Hippocampal formation (tissue), 2 donors: ENCODE measurements at regions not wholly inside any gene's neighbourhood (a gene's known extent, or its start where the extent isn't known, plus 50 kb on each side); places are given as distances from the start of the nearest gene placed in this dataset.

ENCODE experiments used
- DNase-seq, 2 donors: peaks; one replicate each; lab custom pipeline; 2025; lab: John Stamatoyannopoulos, UW

DNA sequence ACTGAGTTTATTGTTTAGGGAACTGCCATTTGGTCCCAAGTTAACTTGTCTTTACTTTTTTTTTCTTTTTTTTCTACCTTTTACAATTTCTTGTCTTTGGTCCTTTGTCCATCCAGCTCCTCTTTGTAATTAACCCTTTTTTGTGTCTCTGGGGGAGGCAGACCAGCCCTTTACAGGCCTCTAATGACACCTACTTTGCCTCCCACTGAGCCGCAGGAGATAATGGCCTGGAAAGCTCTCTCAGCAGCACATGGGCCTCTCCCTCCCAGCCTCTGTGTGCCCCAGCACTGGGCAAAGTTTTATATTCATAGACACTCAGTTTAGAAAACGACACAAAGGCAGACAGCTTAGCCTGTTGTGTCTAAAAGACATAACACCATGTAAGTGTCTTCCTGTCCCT is 480.4 kb downstream of the SOX6 start:
- no peak for DNase-seq

DNA sequence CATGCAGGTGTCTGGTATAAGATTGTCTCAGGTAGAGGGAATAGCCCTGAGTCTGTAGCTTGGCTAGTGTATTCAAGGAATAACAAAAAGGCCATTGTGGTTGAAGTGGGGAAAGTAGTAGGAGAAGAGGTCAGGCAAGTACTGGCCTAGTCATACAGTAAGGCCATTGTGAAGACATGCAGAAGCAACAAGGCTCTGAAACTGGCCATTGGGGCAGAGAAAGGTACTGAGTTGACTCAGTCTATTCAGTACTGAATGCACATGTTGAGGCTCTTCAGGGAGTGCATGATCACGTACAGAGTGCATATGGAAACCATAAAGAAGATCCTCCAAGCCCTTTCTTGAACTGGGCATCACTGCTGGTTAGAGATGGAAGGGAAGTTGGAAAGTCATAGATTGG is 477.6 kb downstream of the SOX6 start:
- no peak for DNase-seq

DNA sequence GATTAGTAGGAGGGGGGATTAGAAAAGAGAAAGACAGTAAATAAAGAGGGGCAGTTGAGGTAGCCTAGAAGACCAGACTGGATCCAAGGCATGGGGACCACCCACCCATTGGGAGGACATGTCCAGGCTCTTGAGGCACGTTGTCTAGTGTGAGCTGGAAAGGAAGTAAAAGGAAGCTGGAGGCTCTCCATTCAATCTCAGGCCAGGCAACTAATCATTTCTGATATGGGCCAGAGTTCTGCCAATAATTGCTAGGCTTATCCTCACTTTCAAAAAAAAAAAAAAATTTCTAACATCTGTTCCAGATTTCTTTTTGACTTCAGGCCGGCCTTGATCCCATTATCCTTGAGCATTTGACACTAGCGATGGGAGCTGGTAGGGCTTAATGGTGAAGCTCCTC is 476.1 kb downstream of the SOX6 start:
- DNase-seq = no peak

DNA sequence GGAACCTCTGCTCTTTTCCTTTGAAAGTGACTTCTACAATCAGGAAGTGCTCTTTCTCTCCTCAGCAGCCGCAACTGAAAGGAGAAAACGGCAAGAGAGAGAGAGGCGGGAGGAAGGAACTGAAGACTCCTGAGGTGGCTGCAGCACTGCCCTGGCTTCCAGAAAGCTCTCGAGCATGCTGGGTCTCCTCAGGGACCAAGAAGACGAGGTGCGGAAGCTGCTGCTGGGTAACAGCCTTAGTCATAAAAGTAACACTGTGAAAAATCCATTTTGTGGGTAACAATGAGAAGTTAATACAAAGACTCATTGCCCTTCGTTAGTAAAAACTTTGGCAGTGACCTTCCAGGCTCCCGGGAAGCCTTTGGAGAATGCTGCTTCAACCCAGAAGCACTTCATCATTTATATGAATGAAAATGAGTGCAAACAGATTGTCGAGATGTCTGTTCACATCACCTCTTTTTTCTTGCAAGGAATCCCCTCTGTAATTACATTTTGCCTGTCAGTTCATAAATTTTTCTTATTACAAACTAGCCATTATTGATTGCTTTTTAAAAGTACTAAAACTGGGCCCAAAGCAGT is 473.4 kb downstream of the SOX6 start:
- DNase-seq = no peak

DNA sequence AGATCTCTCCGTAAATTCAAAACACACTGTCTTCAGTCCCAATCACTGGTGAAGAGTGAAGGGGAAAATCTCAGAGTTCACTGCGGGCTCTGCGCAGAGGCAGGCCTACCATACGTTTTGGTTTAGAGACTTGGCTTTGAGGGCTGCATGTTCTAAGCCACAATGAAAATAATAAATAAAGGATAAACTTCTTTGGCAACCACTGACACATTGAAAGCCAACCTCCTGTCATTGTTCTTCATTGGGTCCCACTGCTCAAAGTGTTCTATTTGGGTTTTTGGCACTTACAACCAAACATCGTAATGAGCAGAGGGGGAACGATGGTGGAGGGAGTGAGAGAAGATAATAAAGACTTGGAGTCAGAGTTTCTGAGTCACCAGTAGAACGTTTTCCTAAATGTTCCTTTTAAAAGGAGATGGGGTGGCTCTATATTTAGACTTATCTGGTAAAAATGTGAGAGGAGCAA is 472.9 kb downstream of the SOX6 start:
- no peak for DNase-seq

DNA sequence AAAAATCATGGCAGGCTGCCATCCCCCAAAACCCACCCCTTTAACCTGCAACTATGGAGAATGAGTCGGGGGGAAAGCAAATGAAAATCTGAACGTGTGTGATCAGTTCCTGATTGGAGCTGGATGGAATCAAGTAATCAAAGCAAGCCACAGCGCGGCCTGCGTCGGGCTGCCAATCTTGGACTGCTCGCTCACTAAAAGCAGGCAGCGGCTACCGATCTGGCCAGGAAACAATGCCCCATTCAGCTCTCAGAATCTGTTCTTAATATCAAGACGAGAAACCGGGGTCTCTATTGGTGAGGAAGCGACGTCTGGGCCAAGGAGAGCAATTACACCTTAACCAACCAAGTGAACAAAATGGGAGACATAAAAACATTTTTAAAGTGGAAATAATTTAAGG is 472.2 kb downstream of the SOX6 start:
- DNase-seq = no peak

DNA sequence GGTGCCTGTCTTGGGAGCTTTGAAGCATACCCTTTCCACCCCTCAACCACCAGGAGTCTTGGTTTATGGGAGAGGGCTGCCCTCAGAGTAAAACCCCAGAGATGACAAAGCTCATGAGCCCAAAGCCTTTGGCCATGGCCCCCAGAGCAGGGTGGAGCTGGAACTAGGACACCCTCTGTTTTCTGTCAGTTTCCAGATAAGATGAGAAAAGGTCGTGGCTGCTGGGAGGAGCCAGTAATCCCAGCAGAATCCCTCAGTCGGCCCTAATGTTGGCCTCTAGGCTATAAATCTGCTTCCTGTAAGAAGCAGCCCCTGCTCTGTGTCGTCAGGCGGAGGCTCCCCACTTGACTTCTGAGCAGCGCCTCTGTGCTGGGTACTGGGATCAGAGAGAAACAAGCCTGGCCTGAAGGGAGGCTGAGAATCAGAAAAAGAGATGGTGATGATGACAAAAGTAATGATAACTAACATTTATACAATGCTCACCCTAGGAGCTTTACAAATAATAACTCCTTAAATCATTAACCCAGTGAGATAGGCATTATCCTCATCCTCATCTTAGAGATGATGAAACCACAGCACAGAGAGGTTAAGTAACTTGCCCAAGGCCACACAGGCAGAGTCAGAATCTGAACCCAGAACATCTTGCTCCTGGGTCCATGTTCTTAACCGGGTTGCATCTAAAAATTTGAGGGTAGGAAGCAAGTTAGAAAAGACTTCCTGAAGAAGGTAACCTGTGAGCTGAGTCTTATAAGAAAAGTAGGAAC is 471.4 kb downstream of the SOX6 start:
- no peak for DNase-seq

DNA sequence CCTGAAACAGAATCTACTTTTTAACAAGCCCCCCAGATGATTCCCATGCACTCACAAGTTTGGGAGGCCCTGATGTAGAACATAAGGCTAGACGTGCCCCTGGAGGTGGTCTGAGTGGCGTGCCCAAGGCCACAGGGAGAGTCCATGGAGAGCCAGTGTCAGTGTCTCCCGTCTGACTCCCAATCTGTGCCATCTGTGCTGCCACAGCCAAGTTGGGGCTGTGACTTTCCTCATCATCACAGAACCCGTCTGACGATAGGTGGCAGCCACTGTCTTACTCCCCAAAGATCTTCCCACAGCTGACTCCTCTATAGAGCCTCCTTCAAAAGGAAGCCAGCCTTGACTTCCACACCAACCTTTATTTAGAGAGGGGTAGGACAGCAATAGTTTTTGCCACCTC is 470.5 kb downstream of the SOX6 start:
- no peak for DNase-seq

DNA sequence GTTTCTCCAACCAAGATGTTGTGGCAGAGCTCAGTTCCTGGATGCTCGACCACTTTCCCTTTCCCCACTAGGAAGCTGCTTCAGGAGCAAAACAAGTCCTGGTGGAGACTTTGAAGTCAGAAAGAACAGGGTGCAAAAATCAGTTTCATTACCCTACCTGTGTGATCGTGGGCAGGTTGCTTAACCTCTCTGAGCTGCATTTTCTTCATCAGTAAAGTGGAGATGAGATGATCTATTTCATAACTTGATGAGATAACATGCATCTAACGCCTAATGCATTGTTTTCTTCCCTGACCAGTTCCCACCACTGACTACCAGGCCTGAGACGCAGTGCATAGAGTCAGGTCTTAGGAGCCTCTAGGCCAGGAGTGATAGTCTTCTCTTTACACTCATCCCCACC is 470.0 kb downstream of the SOX6 start:
- DNase-seq = no peak

DNA sequence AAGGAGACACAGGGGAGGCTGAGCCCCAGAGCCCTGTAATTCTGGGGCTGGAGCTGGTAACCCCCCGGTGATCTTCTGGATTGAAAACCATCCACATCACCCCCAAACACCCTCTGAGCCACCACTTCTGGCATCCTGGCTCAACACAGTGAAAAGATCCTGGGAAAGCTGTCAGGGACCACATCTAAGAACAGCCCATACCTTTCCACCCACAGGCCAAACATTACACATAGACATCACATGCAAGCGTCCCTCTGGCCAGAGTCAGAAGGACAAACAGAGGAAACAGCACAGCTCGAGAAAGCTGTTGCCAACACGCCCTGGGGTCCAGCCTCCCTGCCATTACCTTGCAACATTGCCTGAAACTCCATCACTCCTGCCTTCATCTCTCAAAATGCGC is 469.5 kb downstream of the SOX6 start:
- no peak for DNase-seq

DNA sequence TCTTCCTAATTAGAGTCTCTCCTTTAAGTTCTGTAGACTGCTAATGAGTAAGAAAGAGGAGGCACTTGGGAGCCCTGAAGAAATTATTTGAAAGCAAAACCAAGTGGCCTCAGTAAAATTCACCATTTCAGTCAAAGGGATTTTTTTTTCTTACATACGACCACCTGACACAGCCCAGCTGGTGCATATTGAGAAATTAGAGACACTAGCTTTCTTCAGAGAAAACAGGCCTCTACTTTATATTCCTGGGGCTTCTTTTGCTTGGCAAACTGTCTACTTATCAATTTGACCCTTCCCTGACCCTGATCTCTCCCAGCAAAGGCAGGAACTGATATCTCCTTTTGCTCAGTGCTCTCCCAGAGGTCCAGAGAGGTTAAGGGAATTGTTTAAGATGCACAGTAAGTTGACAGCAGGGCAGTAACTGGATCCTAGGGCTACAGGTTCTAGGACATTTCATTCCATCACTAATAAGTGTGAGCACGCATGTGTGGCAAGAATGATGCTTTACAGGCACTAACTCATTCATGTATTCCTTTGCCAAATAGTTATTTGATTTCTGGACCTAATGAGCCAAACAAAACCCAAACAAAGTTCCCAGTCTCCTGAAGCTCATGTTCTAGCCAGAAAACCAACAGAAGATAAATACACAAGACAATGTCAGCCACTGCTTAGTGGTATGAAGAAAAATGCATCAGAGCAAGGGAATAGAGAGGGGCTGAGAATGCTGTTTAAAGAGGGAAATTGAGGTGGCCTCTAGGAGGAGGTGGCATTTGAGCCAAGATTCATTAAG is 467.6 kb downstream of the SOX6 start:
- DNase-seq = no peak

DNA sequence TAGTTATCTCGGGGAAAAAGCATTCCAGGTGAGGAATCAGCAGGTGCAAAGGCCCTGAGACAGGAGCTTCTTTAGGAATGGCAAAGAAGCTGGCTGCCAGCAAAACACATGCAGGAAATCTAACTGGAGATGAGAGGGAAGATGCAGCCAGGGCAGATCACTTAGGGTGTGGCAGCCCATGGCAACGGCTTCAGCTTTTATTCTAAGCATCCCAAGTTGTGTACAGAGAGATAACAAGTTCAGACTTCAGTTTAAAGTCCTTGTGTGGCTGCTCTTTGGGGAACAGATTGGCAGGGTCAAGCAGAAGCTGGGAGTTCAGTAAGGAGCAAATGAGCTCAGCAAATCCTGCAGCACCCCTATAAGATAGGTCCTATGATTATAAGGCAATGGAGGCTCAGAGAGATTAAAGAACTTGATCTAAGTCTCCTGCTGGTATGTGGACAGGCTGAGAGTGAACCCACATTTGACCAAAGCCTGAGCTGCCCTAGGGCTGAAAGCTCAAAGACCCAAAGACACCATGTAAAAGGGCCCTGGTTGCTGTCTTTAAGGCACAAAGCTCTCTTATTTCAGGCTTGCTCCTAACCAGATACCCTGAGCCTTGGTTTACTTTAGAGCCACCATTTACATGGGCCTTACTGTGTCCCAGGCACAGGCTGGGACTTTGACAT is 466.8 kb downstream of the SOX6 start:
- no peak for DNase-seq

DNA sequence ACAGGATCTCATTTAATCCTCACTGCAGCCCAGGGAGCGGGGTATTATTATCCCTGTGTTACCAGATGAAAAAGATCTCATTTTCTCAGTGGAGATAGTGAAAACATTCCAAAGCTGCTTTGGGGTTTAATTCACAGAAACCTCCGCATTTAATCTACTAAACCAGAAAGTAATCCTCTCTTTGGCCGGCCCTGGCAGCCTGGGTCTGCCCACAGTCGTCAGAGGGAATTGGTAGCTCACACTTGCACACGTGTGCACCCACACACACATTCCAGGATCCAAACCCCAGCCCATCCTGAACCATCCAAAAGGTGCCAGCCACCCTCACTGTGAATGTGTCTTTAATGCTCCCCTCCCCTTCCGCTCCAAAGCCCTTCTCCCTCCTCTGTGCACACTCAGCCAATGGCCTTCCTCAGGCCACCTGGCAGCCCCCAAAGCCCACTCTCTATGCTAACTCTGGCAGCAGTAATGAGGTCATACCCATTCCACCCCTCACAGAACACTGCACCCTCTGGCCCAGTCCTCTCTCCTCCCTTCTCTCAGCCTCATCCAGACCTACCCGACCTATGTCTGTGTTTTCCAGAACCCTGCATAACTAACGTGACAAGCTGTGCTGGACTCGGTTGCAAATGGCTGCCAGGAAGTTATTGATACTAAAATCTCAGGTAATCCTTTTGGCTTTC is 466.2 kb downstream of the SOX6 start:
- no peak for DNase-seq

DNA sequence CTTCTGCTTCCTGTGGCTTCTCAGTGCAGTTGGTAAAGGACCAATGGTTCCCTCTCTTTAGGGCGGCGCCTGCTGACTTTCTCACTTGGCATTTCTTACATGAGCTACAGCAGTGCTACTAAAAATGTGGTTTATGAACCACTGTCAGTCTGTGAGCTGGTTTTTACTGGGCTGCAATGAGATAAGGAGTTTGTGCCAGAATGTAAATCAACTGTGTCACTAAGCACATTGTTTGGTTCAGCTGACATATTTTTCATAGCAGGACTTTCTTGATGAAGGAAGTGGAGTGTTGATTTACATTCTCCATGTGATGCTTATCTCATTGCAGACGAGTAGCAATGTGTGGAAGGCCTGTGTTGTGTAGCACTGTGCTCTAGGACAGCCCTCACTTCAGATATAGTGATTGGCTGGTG is 463.3 kb downstream of the SOX6 start:
- no peak for DNase-seq

DNA sequence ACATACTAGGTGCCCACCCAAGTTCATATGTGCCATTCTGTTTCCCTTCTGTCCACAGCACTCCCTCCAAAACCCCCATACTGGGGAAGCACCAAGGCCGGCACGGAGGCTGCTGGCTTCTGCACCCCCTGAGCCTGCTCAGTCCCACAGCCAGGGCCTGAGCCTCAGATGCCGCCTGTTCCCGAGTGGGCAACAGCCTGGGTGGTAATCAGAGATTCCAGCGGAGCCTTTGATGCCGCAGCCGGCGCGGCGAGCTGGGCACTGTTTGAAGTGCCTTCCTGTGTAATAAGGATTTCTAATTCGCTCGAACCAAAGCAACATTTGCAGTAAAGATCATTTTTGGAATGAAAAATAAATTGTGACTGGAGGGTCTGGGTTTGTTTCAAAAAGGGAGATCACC is 460.3 kb downstream of the SOX6 start:
- no peak for DNase-seq

DNA sequence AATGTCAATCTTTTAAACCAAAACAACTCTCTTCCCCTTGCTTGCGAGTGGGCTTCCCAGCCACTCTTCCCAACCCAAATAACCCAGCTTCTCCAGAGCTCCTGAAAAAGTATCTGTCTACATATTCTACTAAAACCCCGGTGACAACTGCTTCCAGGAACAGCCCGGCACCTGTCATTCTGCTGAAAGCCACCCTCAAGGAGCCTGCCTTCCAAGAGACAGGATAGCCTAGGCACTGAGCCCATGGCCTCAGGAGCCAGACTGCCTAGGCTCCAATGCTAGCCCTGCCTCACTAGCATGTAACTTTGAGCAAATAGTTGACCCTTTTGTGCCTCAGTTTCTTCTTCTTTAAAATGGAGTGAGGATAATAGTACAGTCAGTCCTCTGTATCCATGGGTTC is 459.8 kb downstream of the SOX6 start:
- DNase-seq = no peak

DNA sequence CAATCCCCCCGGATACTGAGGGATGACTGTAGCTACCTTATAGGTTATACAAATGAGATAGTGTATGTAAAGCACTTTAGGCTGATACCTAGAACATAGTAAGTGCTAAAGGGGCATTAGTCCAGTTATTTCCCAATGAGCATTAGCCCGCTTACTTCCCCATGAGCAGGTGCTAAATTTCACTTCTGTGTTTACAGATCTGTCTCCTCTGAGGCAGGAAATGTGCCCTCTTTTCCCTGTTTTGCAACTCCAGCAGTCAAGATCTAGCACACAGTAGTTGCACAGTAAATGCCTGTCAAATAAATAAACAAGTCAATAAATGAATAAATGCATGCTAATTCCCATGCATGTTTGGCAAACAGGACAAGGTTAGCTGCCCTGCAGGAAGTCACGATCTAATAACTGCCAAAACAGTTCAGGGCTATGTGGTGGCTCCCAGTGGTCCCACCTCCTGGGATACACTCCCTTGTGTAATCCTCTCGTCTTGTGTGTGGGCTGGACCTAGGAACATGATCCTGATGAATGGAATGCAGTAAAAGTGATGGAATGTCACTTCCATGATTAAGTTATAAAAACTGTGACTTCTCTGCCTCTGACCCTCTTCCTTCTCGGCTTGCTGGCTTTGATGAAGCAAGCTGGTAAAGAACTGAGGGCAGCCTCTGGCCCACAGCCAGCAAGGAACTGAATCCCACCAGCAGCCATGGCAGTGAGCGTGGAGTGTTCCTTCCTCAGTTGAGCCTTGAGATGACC is 459.0 kb downstream of the SOX6 start:
- no peak for DNase-seq

DNA sequence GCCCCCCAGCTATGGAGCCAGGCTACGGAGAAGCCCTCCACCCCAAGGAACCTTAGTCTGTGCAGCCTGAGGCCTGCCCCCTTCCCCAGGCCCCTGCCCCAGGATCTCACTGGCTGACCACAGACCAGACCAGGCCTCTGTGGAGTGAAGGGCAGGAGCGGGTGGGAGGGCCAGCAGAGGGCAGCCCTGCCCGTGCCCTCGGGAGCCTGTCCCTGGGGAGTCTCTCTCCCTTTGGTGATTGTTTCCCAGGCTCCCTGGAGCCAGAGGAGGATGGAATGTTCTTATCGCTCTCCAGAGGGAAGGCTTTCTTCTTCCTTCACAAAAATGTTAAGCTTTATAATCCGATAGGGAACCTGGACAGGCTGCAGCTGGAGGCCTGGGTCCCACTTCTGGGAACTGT is 455.3 kb downstream of the SOX6 start:
- DNase-seq = no peak

DNA sequence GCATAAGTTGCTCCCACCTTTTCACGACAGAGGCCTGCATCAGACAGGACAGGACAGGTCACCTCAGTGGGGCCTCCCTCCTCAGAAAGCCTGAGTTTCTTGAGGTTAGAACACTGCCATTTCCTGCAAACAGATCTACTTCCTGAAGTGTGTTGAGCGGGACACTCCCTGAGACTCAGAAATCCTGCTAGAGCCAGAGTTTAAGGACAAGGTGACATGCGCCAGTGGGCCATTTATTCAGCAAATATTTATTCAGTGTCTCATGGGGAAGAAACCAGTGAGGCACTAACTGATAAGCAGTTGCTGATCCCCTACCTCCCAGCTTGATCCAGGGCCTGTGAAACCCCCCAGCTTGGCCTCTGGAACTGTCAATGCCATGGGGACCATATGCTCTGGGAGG is 454.6 kb downstream of the SOX6 start:
- no peak for DNase-seq

DNA sequence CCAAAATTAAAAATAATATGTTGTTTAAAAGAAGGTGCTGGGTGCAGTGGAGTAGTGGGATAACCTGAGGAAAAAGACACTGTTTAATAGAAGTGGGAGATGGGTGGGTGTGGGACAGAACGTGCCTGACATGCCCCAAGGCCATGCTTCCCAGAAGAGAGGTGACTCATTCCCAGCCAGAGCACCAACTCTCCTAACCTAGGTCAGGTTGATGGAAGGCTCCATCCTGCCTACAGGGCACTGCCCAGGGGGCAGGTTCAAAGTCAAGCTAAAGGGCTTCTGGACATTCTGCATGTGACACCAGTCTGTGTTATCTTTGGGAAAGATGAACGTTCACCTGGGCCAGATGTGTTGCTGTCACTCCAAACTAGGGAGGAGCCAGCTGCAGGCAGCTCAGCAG is 453.1 kb downstream of the SOX6 start:
- no peak for DNase-seq
